ENCODE measurements at regions not wholly inside any gene's neighbourhood (a gene's known extent, or its start where the extent isn't known, plus 50 kb on each side); places are given as distances from the start of the nearest gene placed in this dataset.

DNA sequence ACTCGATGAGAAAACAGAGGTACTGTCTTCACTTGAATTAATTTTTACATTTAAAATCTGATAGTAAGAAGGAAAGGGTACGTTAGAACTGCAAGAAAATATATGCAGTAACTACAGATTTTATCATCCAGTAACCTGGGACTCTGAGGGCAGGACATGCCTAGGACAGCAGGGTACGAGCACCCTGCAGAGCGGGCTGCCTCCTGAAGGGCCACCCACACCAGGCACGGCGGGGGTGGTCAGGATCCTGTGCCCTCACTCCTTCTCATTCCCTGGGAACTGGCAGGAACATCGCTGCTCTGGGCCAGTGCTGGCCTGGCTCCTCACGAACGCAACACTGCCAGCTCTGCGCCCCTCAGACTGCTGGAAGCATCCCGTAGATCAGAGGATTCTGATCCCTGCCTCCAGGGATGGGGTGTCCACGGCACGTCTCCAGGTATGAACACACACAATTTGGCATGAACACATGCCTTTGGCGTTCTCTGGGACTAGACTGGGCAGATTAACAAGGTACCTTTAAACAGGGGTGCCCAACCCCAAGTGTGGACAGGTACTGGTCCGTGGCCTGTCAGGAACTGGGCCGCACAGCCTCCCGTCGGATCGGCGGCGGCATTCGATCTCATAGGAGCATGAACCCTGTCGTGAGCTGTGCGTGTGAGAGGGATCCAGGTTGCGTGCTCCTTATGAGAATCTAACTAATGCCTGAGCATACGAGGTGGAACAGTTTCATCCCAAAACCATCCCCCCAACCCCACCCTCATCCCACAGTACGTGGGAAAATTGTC, 99.3 kb upstream of the FAM20C start:
- H2AFZ ChIP-seq (ENCODE audit: low read depth, low read length) = no peak overlapping the region
- no peaks in the 10 kb centered on the region for H3F3A ChIP-seq (ENCODE audit: insufficient read depth, low read length, poor library complexity, severe bottlenecking)
- H3K9me2 ChIP-seq (ENCODE audit: insufficient read depth, low read length) = no peaks in the 10 kb centered on the region
- no peak overlapping the region for H3K4me3 ChIP-seq (ENCODE audit: low read length)
- H3K36me3 ChIP-seq (ENCODE audit: insufficient read depth, low read length) = no peaks in the 10 kb centered on the region
- no peak overlapping the region for H3K4me2 ChIP-seq (ENCODE audit: low read length)
- H3K9ac ChIP-seq (ENCODE audit: low read length) = no peak overlapping the region
- H3K79me2 ChIP-seq (replicated peaks; ENCODE audit: insufficient read depth, low read length) = no peaks in the 10 kb centered on the region
- H3K9me3 ChIP-seq (ENCODE audit: low read length) = no peaks in the 10 kb centered on the region
- no peaks in the 10 kb centered on the region for H4K20me1 ChIP-seq (ENCODE audit: insufficient read depth)
- no peak overlapping the region for H3K27ac ChIP-seq (ENCODE audit: low read length)
- no peaks in the 10 kb centered on the region for H3K27me3 ChIP-seq (ENCODE audit: insufficient read depth, low read depth, low read length)
- no peak for TF ChIP-seq POLR2AphosphoS5 (IDR thresholded peaks at IDR 0.05)
- no peak for TF ChIP-seq EP300 (conservative IDR thresholded peaks at IDR 0.05; ENCODE audit: poor library complexity, severe bottlenecking)
- TF ChIP-seq, protein P1, sequence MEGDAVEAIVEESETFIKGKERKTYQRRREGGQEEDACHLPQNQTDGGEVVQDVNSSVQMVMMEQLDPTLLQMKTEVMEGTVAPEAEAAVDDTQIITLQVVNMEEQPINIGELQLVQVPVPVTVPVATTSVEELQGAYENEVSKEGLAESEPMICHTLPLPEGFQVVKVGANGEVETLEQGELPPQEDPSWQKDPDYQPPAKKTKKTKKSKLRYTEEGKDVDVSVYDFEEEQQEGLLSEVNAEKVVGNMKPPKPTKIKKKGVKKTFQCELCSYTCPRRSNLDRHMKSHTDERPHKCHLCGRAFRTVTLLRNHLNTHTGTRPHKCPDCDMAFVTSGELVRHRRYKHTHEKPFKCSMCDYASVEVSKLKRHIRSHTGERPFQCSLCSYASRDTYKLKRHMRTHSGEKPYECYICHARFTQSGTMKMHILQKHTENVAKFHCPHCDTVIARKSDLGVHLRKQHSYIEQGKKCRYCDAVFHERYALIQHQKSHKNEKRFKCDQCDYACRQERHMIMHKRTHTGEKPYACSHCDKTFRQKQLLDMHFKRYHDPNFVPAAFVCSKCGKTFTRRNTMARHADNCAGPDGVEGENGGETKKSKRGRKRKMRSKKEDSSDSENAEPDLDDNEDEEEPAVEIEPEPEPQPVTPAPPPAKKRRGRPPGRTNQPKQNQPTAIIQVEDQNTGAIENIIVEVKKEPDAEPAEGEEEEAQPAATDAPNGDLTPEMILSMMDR (IDR thresholded peaks at IDR 0.05; ENCODE audit: poor library complexity, severe bottlenecking) = no peak
- no peak for TF ChIP-seq SMC3 (conservative IDR thresholded peaks at IDR 0.05; ENCODE audit: poor library complexity)
- no peak for TF ChIP-seq MXI1 (conservative IDR thresholded peaks at IDR 0.05; ENCODE audit: poor library complexity, severe bottlenecking)
- no peak for TF ChIP-seq EZH2 (IDR thresholded peaks at IDR 0.05; ENCODE audit: borderline replicate concordance, insufficient read depth, low read length, poor library complexity, severe bottlenecking)
- TF ChIP-seq TAF1 (IDR thresholded peaks at IDR 0.05; ENCODE audit: low read depth) = no peak
- TF ChIP-seq, protein P2, sequence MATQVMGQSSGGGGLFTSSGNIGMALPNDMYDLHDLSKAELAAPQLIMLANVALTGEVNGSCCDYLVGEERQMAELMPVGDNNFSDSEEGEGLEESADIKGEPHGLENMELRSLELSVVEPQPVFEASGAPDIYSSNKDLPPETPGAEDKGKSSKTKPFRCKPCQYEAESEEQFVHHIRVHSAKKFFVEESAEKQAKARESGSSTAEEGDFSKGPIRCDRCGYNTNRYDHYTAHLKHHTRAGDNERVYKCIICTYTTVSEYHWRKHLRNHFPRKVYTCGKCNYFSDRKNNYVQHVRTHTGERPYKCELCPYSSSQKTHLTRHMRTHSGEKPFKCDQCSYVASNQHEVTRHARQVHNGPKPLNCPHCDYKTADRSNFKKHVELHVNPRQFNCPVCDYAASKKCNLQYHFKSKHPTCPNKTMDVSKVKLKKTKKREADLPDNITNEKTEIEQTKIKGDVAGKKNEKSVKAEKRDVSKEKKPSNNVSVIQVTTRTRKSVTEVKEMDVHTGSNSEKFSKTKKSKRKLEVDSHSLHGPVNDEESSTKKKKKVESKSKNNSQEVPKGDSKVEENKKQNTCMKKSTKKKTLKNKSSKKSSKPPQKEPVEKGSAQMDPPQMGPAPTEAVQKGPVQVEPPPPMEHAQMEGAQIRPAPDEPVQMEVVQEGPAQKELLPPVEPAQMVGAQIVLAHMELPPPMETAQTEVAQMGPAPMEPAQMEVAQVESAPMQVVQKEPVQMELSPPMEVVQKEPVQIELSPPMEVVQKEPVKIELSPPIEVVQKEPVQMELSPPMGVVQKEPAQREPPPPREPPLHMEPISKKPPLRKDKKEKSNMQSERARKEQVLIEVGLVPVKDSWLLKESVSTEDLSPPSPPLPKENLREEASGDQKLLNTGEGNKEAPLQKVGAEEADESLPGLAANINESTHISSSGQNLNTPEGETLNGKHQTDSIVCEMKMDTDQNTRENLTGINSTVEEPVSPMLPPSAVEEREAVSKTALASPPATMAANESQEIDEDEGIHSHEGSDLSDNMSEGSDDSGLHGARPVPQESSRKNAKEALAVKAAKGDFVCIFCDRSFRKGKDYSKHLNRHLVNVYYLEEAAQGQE (IDR thresholded peaks at IDR 0.05; ENCODE audit: borderline replicate concordance) = no peak
- no peak for TF ChIP-seq RAD21 (conservative IDR thresholded peaks at IDR 0.05)

- TF ChIP-seq RAD21 (conservative IDR thresholded peaks at IDR 0.05) (no peak), POLR2AphosphoS5 (IDR thresholded peaks at IDR 0.05) (no peak), TAF1 (IDR thresholded peaks at IDR 0.05; ENCODE audit: low read depth) (no peak), SMC3 (conservative IDR thresholded peaks at IDR 0.05; ENCODE audit: poor library complexity) (no peak), EZH2 (IDR thresholded peaks at IDR 0.05; ENCODE audit: borderline replicate concordance, insufficient read depth, low read length, poor library complexity, severe bottlenecking) (no peak), EP300 (conservative IDR thresholded peaks at IDR 0.05; ENCODE audit: poor library complexity, severe bottlenecking) (no peak), MXI1 (conservative IDR thresholded peaks at IDR 0.05; ENCODE audit: poor library complexity, severe bottlenecking) (no peak)
- TF ChIP-seq, protein P1 (IDR thresholded peaks at IDR 0.05; ENCODE audit: poor library complexity, severe bottlenecking) = no peak
- TF ChIP-seq, protein P2 (IDR thresholded peaks at IDR 0.05; ENCODE audit: borderline replicate concordance) = no peak
- Histone ChIP-seq H3K27ac (ENCODE audit: low read length) (no peak overlapping the region), H3K79me2 (replicated peaks; ENCODE audit: insufficient read depth, low read length) (no peaks in the 10 kb centered on the region), H3K4me3 (ENCODE audit: low read length) (no peak overlapping the region), H3F3A (ENCODE audit: insufficient read depth, low read length, poor library complexity, severe bottlenecking) (no peaks in the 10 kb centered on the region), H3K9me3 (ENCODE audit: low read length) (no peaks in the 10 kb centered on the region), H4K20me1 (ENCODE audit: insufficient read depth) (no peaks in the 10 kb centered on the region), H3K4me2 (ENCODE audit: low read length) (no peak overlapping the region), H2AFZ (ENCODE audit: low read depth, low read length) (no peak overlapping the region), H3K9ac (ENCODE audit: low read length) (no peak overlapping the region), H3K27me3 (ENCODE audit: insufficient read depth, low read depth, low read length) (no peaks in the 10 kb centered on the region), H3K9me2 (ENCODE audit: insufficient read depth, low read length) (no peaks in the 10 kb centered on the region), H3K36me3 (ENCODE audit: insufficient read depth, low read length) (no peaks in the 10 kb centered on the region)
These were observed 98.0 kb upstream of the FAM20C start for GRCh38 chr7:94251-94801.

Measured in neural cell (in vitro differentiated cells).